SKM-1 (cell line): ENCODE measurements at regions not wholly inside any gene's neighbourhood (a gene's known extent, or its start where the extent isn't known, plus 50 kb on each side); places are given as distances from the start of the nearest gene placed in this dataset.
"Not testable (repeated sequence)": the region's sequence is repeated elsewhere in the genome, so short reads cannot be mapped to it uniquely, and the experiment has no call there.

Experiments used
- DNase-seq: peaks from one replicate; lab custom pipeline; 2025; ENCODE audit not compliant: unreplicated experiment; lab: John Stamatoyannopoulos, UW

- DNase-seq = no peak
Observed at GRCh38 chr14:105883066-105884005, 357.0 kb downstream of the TMEM121 start.

- not testable (repeated sequence) for DNase-seq
Observed at GRCh38 chr14:105884192-105884807, 357.9 kb downstream of the TMEM121 start.

- no peak for DNase-seq
Observed at GRCh38 chr14:105884808-105885281, 358.5 kb downstream of the TMEM121 start.

- DNase-seq = no peak
Observed at GRCh38 chr14:105885561-105886320, 359.4 kb downstream of the TMEM121 start.

GRCh38 chr14:105886791-105887191 lies 360.4 kb downstream of the TMEM121 start:
- not testable (repeated sequence) for DNase-seq

GRCh38 chr14:105887692-105888091 lies 361.3 kb downstream of the TMEM121 start:
- DNase-seq = no peak

GRCh38 chr14:105888151-105888550 lies 361.8 kb downstream of the TMEM121 start:
- DNase-seq = no peak

- no peak for DNase-seq
Observed at GRCh38 chr14:105888784-105889665, 362.6 kb downstream of the TMEM121 start.

- DNase-seq = no peak
Observed at GRCh38 chr14:105889666-105890473, 363.5 kb downstream of the TMEM121 start.

- DNase-seq = no peak
Observed at GRCh38 chr14:105890474-105891220, 364.3 kb downstream of the TMEM121 start.

GRCh38 chr14:105891221-105891602 lies 364.8 kb downstream of the TMEM121 start:
- DNase-seq = no peak

- DNase-seq = no peak
Observed at GRCh38 chr14:105891631-105892452, 365.5 kb downstream of the TMEM121 start.

GRCh38 chr14:105892453-105893441 lies 366.4 kb downstream of the TMEM121 start:
- DNase-seq = not testable (repeated sequence)

GRCh38 chr14:105893686-105894085 lies 367.3 kb downstream of the TMEM121 start:
- DNase-seq = not testable (repeated sequence)

- no peak for DNase-seq
Observed at GRCh38 chr14:105894125-105894977, 368.0 kb downstream of the TMEM121 start.
